Hepatic stellate cell (primary cell): ENCODE measurements at regions not wholly inside any gene's neighbourhood (a gene's known extent, or its start where the extent isn't known, plus 50 kb on each side); places are given as distances from the start of the nearest gene placed in this dataset.
"Not testable (repeated sequence)": the region's sequence is repeated elsewhere in the genome, so short reads cannot be mapped to it uniquely, and the experiment has no call there.

ENCODE experiments used
- DNase-seq: peaks from one replicate; pipeline ENCODE4 v3.0.0; 2011; ENCODE audit warnings: low spot score

GRCh38 chr6:126976253-126976797 is 142.1 kb upstream of the RSPO3 start:
- no peak for DNase-seq

- DNase-seq: no peak
These were observed 134.7 kb upstream of the RSPO3 start for GRCh38 chr6:126983779-126984178.

- DNase-seq: not testable (repeated sequence)
These were observed 130.3 kb upstream of the RSPO3 start for GRCh38 chr6:126988125-126988524.

- no peak for DNase-seq
These were observed 117.8 kb upstream of the RSPO3 start for GRCh38 chr6:127000631-127001030.

- no peak for DNase-seq
These were observed 104.6 kb upstream of the RSPO3 start for GRCh38 chr6:127013865-127014264.

- no peak for DNase-seq
These were observed 102.6 kb upstream of the RSPO3 start for GRCh38 chr6:127015858-127016257.

GRCh38 chr6:127019828-127020227 is 98.6 kb upstream of the RSPO3 start:
- no peak for DNase-seq

- no peak for DNase-seq
These were observed 96.2 kb upstream of the RSPO3 start for GRCh38 chr6:127022302-127022701.

GRCh38 chr6:127023001-127023778 is 95.3 kb upstream of the RSPO3 start:
- DNase-seq: no peak

- no peak for DNase-seq
These were observed 92.2 kb upstream of the RSPO3 start for GRCh38 chr6:127026247-127026646.

GRCh38 chr6:127030111-127030510 is 88.4 kb upstream of the RSPO3 start:
- DNase-seq: no peak

- DNase-seq: no peak
These were observed 87.6 kb upstream of the RSPO3 start for GRCh38 chr6:127030836-127031235.

- DNase-seq: no peak
These were observed 87.0 kb upstream of the RSPO3 start for GRCh38 chr6:127031511-127031910.

GRCh38 chr6:127032971-127033370 is 85.5 kb upstream of the RSPO3 start:
- no peak for DNase-seq

- DNase-seq: no peak
These were observed 66.8 kb upstream of the RSPO3 start for GRCh38 chr6:127051571-127052260.

GRCh38 chr6:127053032-127053874 is 65.2 kb upstream of the RSPO3 start:
- DNase-seq: no peak

- DNase-seq: no peak
These were observed 64.6 kb upstream of the RSPO3 start for GRCh38 chr6:127053875-127054235.

GRCh38 chr6:127058027-127058426 is 60.4 kb upstream of the RSPO3 start:
- peak; percentile 16 for DNase-seq

GRCh38 chr6:127058936-127059335 is 59.5 kb upstream of the RSPO3 start:
- DNase-seq: no peak
